ENCODE measurements at regions not wholly inside any gene's neighbourhood (a gene's known extent, or its start where the extent isn't known, plus 50 kb on each side); places are given as distances from the start of the nearest gene placed in this dataset.

GRCh38 chr6:170459451-170459850 lies 93.7 kb downstream of the PSMB1 start:
- H3K36me3 Mint-ChIP-seq (ENCODE audit: low read depth): no peaks in the 10 kb centered on the region
- no peak overlapping the region for H3K27ac Mint-ChIP-seq
- H3K9me3 Mint-ChIP-seq: no peaks in the 10 kb centered on the region
- peak overlapping the region; percentile 33 for H3K4me3 Mint-ChIP-seq
- peaks cover 28% of the 10 kb centered on the region for H3K4me1 Mint-ChIP-seq (ENCODE audit: low read depth)
- peaks cover 4% of the 10 kb centered on the region for H3K27me3 Mint-ChIP-seq

GRCh38 chr6:170456886-170457698 lies 96.0 kb downstream of the PSMB1 start:
- Mint-ChIP-seq H3K4me3 (no peak overlapping the region), H3K36me3 (ENCODE audit: low read depth) (no peaks in the 10 kb centered on the region), H3K27ac (no peak overlapping the region), H3K9me3 (peaks cover 5% of the 10 kb centered on the region), H3K27me3 (peaks cover 4% of the 10 kb centered on the region), H3K4me1 (ENCODE audit: low read depth) (peaks cover 19% of the 10 kb centered on the region)

All from stimulated activated naive CD8-positive, alpha-beta T cell treated with anti-CD3 and anti-CD28 coated beads, Interleukin-15, Interleukin-2, amounts not matched to agents 100 ng/mL and 50 ng/mL, for 24 hours (primary cell).